ENCODE measurements at regions not wholly inside any gene's neighbourhood (a gene's known extent, or its start where the extent isn't known, plus 50 kb on each side); places are given as distances from the start of the nearest gene placed in this dataset.

- no peak for DNase-seq
Observed at GRCh38 chr15:62558640-62559380, 393.7 kb upstream of the C2CD4B start.

- DNase-seq = no peak
Observed at GRCh38 chr15:62559381-62559733, 394.3 kb upstream of the C2CD4B start.

GRCh38 chr15:62561059-62561519, 396.0 kb upstream of the C2CD4B start:
- no peak for DNase-seq

DNA sequence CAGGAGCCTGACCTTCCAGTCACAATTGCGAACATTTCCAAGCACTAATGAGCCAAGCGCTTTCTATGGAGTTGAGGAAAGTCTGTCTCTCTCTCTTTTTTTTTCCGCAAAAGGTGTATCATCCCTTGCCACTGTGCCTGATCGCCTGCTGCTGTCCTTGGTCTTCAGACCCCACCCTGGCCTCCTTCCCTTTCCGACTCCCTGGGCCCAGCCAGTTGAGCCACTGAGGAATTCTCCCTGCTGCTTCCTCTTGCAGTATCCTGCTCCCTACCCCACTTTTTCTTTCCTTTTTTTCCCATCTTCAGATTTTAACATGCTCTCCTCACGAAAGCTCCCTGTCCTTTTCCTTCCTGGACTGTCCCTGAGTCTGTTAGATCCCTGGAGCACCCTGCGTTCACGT, 396.5 kb upstream of the C2CD4B start:
- DNase-seq = no peak

- no peak for DNase-seq
Observed at GRCh38 chr15:62564886-62565633, 400.0 kb upstream of the C2CD4B start.

GRCh38 chr15:62565634-62566026, 400.5 kb upstream of the C2CD4B start:
- no peak for DNase-seq

DNA sequence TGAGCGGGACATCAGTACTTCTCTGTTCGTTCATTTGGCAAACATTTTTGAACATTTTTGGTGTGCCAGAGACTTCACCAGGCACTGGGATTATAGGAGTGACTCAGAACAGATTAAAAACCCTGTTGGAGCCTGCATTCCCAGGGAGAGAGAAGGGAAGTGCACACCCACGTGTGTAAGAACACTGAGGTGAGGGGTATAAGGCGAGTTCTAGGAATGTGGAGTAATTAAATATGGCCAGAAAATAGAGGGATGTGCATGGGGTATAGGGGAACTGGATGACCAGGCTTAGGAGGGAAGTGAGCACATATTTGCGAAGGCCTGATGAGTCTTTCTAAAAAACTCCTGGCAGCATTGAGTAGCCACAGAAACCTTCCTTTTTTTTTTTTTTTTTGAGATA, 401.2 kb upstream of the C2CD4B start:
- no peak for DNase-seq

DNA sequence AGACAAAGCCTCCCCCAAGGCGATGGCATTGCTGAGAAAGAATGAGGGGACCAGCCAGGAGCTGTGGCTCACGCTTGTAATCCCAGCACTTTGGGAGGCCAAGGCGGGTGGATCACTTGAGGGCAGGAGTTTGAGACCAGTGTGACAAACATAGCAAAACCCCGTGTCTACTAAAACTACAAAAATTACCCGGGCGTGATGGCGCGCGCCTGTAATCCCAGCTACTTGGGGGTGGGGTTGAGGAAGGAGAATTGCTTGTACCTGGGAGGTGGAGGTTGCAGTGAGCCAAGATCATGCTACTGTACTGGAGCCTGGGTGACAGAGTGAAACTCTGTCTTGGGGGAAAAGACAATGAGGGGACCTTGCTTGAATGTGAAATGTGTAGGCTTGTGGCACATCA, 402.4 kb upstream of the C2CD4B start:
- DNase-seq = no peak

DNA sequence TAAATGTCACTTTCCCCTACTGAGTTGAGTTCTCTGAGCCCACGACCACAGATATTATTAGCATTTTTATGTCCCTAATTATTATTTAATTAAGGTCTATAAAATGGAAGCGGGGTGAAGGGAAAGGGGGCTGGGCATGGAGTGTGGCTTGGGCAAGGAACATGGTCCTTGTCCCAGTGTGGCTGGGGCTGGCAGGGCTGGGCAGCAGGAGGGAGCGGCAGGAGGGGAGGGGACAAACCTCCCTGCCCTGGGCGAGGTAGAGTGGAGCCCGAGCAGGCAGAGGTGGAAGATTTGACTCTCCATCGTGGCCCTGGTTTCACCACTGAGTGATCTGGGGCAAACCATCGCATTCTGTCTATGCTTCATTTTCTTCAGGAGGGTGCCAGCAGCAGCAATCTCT, 402.9 kb upstream of the C2CD4B start:
- DNase-seq = no peak

- no peak for DNase-seq
Observed at GRCh38 chr15:62568702-62569101, 403.6 kb upstream of the C2CD4B start.

DNA sequence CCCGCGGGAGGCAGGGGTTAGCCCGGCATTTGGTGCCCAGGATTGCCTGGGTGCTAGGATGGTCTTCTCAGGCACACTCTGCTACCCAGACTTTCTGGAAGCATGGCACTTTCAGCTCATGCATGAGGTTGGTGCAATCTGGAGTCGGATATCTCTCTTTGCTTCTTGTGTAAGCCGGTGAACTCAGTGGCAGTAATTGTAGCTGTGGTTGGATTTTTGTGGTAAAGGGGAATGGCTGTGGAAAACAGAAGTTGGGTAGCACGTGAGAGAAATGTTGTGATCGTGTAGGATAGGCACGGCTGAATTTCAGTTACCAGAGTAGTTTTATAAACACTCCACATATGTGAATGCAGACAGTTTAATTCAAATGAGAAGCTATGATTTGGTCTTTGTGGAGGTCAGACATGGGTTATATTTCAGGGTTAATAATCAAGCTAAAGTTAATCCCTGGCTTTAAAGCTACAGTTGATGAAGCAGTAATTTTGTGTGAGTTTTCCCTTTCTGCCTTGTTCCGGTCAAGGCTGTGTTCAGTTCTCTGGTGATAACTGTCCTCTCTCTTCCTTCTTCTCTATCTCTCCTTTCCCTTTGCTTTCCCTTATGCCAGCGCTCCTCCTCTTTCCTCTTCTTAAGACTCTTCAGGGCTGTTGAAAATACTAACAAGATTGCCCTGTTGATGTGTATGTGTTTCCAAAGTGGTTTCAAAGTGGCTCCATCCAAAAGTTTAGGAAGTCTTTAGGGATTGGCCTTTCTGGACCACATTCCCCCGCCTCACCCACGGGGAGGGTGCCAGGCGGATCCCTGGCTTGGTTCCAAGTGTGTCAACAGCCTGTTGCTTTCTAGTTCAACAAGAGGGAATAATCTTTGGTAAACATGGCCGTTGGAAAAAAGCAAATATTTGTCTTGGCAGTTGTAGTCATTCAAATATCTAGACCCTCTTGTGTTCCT, 404.6 kb upstream of the C2CD4B start:
- no peak for DNase-seq

DNA sequence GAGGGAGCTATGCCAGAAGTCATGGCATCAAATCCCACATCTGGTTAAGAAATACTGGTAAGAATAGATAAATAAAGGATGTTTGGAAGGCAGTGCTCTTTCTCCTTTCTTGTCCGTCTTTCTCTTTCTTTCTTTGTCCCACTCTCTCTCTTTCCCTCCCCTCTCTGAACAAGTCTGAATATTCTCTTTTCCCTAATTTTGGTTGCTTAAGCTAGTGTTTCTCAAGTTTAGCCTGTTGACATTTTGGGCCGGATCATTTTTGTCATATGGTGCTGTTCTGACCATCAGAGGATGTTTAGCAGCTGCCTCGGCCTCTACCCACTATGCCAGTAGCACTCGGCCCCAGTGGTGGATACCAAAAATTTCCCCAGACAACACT, 405.3 kb upstream of the C2CD4B start:
- DNase-seq = no peak

- no peak for DNase-seq
Observed at GRCh38 chr15:62571072-62571471, 406.0 kb upstream of the C2CD4B start.

GRCh38 chr15:62572797-62573196, 407.7 kb upstream of the C2CD4B start:
- no peak for DNase-seq

DNA sequence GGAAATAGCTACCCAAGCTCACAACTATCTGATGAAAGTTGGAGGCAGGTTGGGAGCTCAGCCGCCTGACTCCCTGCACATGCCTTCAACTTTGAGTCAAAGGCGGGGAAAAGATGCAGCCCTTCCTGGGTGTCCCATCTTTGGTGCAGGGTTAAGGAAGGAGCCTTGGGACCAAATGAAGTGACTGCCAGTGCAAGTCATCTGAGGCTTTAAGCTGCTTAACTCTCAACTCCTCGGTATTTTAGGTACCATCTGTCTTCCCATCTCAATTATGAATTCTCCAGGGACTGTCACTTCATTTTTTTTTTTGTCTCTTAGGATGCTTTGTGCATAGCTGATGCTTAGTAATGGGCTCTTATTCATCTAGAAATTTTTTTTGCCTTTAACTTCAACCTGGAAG, 408.8 kb upstream of the C2CD4B start:
- DNase-seq = no peak

- DNase-seq = no peak
Observed at GRCh38 chr15:62578546-62578945, 413.5 kb upstream of the C2CD4B start.

DNA sequence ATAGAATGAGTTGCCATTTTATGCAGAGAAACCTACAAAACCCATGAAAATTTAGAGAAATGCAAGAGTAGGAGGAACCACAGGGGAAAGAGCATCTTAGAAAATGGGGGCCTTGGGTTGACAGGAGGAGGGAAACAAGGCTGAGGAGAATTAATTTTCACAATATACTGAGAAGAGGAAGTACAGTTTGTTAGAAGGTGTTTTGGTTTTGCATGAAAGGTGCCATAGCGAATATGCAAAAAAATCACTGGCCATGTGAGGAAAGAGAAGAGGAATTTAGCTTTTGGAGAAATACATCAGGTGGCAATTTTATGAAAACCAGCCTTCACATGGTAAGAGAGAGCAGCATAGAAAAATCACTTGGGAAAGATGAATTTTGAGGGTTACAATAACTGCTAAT, 413.9 kb upstream of the C2CD4B start:
- no peak for DNase-seq

- no peak for DNase-seq
Observed at GRCh38 chr15:62579842-62580241, 414.8 kb upstream of the C2CD4B start.

GRCh38 chr15:62582580-62582979, 417.5 kb upstream of the C2CD4B start:
- DNase-seq = no peak

GRCh38 chr15:62584301-62585235, 419.5 kb upstream of the C2CD4B start:
- no peak for DNase-seq

DNA sequence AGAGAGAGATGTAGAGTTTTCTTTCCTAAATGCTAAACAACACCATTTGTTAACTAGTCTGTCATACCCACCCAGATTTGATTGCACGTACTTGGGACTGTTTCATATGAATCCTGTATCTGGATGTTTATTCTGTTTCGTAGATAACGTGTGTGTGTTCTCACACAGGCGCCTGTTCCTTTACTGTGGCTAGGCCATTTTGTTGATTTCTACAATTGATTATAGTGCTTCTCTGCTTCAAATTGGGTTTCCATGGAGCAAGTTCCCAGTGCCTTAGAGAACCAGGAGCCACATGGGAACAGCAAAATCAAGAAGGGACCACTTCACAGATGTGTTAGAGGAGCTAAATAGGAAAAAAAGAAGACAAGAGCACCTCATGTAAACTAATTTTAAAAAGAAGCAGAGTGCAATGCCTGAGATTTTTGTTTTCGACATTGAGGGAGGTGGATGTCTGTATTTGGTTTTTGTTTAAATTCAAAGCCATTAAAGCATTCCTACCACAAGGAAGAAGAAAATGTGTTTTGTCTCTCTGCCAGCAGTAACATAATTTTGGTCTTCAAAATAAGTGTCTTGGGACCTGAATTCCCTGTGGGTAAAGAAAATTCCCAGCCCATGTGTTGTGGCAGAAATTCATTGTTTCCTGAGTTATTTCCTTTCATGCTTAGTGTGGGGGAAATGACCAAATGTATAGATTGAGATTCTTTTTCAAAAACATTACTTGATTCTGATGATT, 424.0 kb upstream of the C2CD4B start:
- DNase-seq = no peak
